ENCODE measurements at regions not wholly inside any gene's neighbourhood (a gene's known extent, or its start where the extent isn't known, plus 50 kb on each side); places are given as distances from the start of the nearest gene placed in this dataset.
A peak's percentile ranks its signal among the peaks of the same experiment; 100 is the strongest.
"Not testable (repeated sequence)": the region's sequence is repeated elsewhere in the genome, so short reads cannot be mapped to it uniquely, and the experiment has no call there.

DNA sequence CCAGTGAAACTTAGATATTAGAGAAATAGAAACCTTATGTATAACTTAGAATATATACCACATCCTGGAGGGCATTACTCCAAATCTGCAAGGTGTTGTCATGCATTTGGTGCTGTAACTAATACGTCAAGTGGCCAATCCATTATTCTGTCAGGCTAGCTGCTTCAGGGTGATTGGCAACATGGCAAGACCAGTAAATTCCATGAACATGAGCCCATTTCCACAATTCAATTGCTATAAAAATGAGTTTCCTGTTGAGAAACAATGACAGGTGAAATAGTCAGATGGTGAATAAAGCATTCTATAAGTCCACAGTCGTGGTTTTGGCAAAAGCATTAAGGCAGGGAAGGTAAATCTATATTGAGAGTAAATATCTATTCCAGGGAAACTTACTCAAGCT lies 566.0 kb downstream of the ADGRL2 start:
- Histone ChIP-seq H3K4me3 (ENCODE audit: insufficient read depth, low read length) (no peak overlapping the region), H3K4me1 (ENCODE audit: insufficient read depth, low read length) (no peaks in the 10 kb centered on the region), H3K36me3 (ENCODE audit: insufficient read depth, low read length) (no peaks in the 10 kb centered on the region), H2AFZ (ENCODE audit: low read length) (no peak overlapping the region), H3K79me2 (ENCODE audit: insufficient read depth, low read length) (no peaks in the 10 kb centered on the region), H3K27ac (ENCODE audit: low read depth, low read length) (no peak overlapping the region), H3K9me3 (ENCODE audit: low read depth, low read length) (no peaks in the 10 kb centered on the region), H3K4me2 (ENCODE audit: insufficient read depth, low read length) (no peak overlapping the region), H4K20me1 (ENCODE audit: insufficient read depth, low read length) (no peaks in the 10 kb centered on the region), H3K27me3 (ENCODE audit: insufficient read depth, low read length) (no peaks in the 10 kb centered on the region)
- TF ChIP-seq, protein P1, sequence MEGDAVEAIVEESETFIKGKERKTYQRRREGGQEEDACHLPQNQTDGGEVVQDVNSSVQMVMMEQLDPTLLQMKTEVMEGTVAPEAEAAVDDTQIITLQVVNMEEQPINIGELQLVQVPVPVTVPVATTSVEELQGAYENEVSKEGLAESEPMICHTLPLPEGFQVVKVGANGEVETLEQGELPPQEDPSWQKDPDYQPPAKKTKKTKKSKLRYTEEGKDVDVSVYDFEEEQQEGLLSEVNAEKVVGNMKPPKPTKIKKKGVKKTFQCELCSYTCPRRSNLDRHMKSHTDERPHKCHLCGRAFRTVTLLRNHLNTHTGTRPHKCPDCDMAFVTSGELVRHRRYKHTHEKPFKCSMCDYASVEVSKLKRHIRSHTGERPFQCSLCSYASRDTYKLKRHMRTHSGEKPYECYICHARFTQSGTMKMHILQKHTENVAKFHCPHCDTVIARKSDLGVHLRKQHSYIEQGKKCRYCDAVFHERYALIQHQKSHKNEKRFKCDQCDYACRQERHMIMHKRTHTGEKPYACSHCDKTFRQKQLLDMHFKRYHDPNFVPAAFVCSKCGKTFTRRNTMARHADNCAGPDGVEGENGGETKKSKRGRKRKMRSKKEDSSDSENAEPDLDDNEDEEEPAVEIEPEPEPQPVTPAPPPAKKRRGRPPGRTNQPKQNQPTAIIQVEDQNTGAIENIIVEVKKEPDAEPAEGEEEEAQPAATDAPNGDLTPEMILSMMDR (IDR thresholded peaks at IDR 0.05; ENCODE audit: extremely low read depth, low read depth, low read length), result no peak
- DNase-seq (ENCODE audit: insufficient read length, low spot score, missing footprints), result no peak

DNA sequence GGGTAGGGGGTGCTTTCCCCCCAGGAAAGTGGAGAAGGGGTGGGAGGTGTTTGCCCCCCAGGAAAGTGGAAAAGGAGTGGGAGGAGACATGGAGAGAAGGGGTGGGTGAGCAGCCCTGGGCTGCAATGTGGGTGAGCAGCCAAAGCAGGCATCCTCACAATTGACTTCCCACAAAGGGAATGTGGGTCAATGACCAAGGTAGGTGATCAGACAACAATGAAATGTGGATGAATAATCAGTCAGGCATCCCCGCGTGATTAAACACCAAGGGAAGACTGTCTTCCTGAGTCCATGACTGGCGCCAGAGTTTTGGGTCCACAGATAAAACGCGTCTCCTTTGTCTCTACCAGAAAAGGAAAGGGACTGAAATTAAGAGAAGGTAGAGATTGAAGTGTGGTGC lies 558.8 kb downstream of the ADGRL2 start:
- H4K20me1 ChIP-seq (ENCODE audit: insufficient read depth, low read length); H3K27me3 ChIP-seq (ENCODE audit: insufficient read depth, low read length); H3K4me3 ChIP-seq (ENCODE audit: insufficient read depth, low read length); H3K36me3 ChIP-seq (ENCODE audit: insufficient read depth, low read length); H3K9me3 ChIP-seq (ENCODE audit: low read depth, low read length); H3K4me1 ChIP-seq (ENCODE audit: insufficient read depth, low read length); H3K4me2 ChIP-seq (ENCODE audit: insufficient read depth, low read length); DNase-seq (ENCODE audit: insufficient read length, low spot score, missing footprints); H2AFZ ChIP-seq (ENCODE audit: low read length); H3K79me2 ChIP-seq (ENCODE audit: insufficient read depth, low read length); H3K27ac ChIP-seq (ENCODE audit: low read depth, low read length): not testable (repeated sequence)

DNA sequence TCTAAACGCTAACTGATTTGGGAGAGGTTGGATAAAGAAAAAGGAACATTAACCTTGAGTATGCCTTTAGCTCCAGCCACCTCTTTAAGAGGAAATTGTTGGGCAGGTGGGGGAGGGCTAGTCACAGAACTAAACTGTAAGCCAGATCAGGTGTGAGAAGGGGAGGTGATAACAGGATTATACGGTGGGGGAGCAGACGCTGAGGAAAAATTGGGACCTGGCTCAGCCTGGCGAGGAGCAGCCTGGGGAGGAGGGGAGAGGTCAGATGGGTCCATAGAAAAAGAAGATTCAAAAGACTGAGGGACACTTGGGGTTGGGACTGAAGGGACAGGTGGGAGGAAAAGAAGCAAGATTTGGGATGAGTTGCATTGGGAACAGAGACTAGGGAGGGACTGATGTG lies 558.0 kb downstream of the ADGRL2 start:
- not testable (repeated sequence) for H3K27ac ChIP-seq (ENCODE audit: low read depth, low read length); DNase-seq (ENCODE audit: insufficient read length, low spot score, missing footprints); H2AFZ ChIP-seq (ENCODE audit: low read length); H3K27me3 ChIP-seq (ENCODE audit: insufficient read depth, low read length); H3K36me3 ChIP-seq (ENCODE audit: insufficient read depth, low read length); H3K79me2 ChIP-seq (ENCODE audit: insufficient read depth, low read length); H3K4me3 ChIP-seq (ENCODE audit: insufficient read depth, low read length); H3K9me3 ChIP-seq (ENCODE audit: low read depth, low read length); H3K4me1 ChIP-seq (ENCODE audit: insufficient read depth, low read length); H4K20me1 ChIP-seq (ENCODE audit: insufficient read depth, low read length); H3K4me2 ChIP-seq (ENCODE audit: insufficient read depth, low read length)

DNA sequence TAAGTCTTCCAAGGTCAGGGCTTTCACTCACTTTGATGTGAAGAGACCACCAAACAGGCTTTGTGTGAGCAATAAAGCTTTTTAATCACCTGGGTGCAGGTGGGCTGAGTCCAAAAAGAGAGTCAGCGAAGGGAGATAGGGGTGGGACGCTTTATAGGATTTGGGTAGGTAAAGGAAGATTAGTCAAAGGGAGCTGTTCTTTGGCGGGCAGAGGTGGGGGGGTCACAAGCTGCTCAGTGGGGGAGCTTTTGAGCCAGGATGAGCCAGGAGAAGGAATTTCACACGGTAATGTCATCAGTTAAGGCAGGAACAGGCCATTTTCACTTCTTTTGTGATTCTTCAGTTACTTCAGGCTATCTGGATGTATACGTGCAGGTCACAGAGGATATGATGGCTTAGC lies 553.8 kb downstream of the ADGRL2 start:
- not testable (repeated sequence) for H3K27me3 ChIP-seq (ENCODE audit: insufficient read depth, low read length); H3K4me3 ChIP-seq (ENCODE audit: insufficient read depth, low read length); H3K9me3 ChIP-seq (ENCODE audit: low read depth, low read length); H2AFZ ChIP-seq (ENCODE audit: low read length); H3K4me1 ChIP-seq (ENCODE audit: insufficient read depth, low read length); H3K27ac ChIP-seq (ENCODE audit: low read depth, low read length); H3K36me3 ChIP-seq (ENCODE audit: insufficient read depth, low read length); H3K79me2 ChIP-seq (ENCODE audit: insufficient read depth, low read length); H3K4me2 ChIP-seq (ENCODE audit: insufficient read depth, low read length); DNase-seq (ENCODE audit: insufficient read length, low spot score, missing footprints); H4K20me1 ChIP-seq (ENCODE audit: insufficient read depth, low read length)

DNA sequence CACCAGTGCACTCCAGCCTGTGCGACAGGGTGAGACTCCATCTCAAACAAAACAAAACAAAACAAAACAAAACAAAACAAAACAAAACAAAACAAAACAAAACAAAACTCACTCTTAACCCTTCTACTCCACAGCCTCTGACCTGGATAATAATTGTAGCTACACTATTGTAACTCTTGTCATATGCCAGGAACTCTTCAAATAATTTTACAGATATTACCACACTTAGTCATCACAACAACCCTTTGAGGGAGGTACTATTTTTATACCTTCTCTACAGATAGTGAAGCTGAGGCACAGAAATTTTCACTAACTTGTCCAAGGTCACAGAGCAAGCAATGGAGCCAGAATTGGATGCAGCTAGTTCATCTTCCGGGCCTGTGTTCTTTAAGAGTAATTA lies 547.8 kb downstream of the ADGRL2 start:
- TF ChIP-seq, protein P1 (IDR thresholded peaks at IDR 0.05; ENCODE audit: extremely low read depth, low read depth, low read length), result no peak
- no peak overlapping the region for H3K4me2 ChIP-seq (ENCODE audit: insufficient read depth, low read length)
- H3K27me3 ChIP-seq (ENCODE audit: insufficient read depth, low read length), result no peaks in the 10 kb centered on the region
- H4K20me1 ChIP-seq (ENCODE audit: insufficient read depth, low read length), result no peaks in the 10 kb centered on the region
- H3K36me3 ChIP-seq (ENCODE audit: insufficient read depth, low read length), result no peaks in the 10 kb centered on the region
- H3K79me2 ChIP-seq (ENCODE audit: insufficient read depth, low read length), result no peaks in the 10 kb centered on the region
- no peaks in the 10 kb centered on the region for H3K4me1 ChIP-seq (ENCODE audit: insufficient read depth, low read length)
- no peak overlapping the region for H3K4me3 ChIP-seq (ENCODE audit: insufficient read depth, low read length)
- no peak overlapping the region for H3K27ac ChIP-seq (ENCODE audit: low read depth, low read length)
- no peaks in the 10 kb centered on the region for H3K9me3 ChIP-seq (ENCODE audit: low read depth, low read length)
- no peak overlapping the region for H2AFZ ChIP-seq (ENCODE audit: low read length)
- DNase-seq (ENCODE audit: insufficient read length, low spot score, missing footprints), result peak; percentile 64
